RWPE2 (cell line): ENCODE measurements at regions not wholly inside any gene's neighbourhood (a gene's known extent, or its start where the extent isn't known, plus 50 kb on each side); places are given as distances from the start of the nearest gene placed in this dataset.
"Not testable (repeated sequence)": the region's sequence is repeated elsewhere in the genome, so short reads cannot be mapped to it uniquely, and the experiment has no call there.

Experiments
- ATAC-seq: fragments of 200-7000 bp; cut with Tn5 transposase; 3 replicates; pipeline ENCODE4 v1.9.1; 2021; ENCODE audit warnings: low read depth
- DNase-seq: peaks from one replicate; pipeline ENCODE4 v3.0.0-alpha.2; 2020; ENCODE audit warnings: low spot score
- H3K27ac ChIP-seq: fragments of 450-650 bp; 2 replicates; pipeline ENCODE4 v1.5.1; 2017; ENCODE audit warnings: mild to moderate bottlenecking; ENCODE audit not compliant: poor library complexity, severe bottlenecking
- H3K27me3 ChIP-seq: fragments of 250-450 bp; sonication (Bioruptor Pico); 2 replicates; pipeline ENCODE4 v1.5.1; 2021; ENCODE audit warnings: mild to moderate bottlenecking, moderate library complexity; ENCODE audit not compliant: insufficient read depth, poor library complexity, severe bottlenecking
- H3K36me3 ChIP-seq: fragments of 250-450 bp; sonication (Bioruptor Pico); 2 replicates; pipeline ENCODE4 v1.5.1; 2020; ENCODE audit warnings: low read depth, mild to moderate bottlenecking, moderate library complexity
- H3K4me1 ChIP-seq: fragments of 250-450 bp; sonication (Bioruptor Pico); 2 replicates; pipeline ENCODE4 v1.5.1; 2021; ENCODE audit warnings: mild to moderate bottlenecking, moderate library complexity; ENCODE audit not compliant: insufficient read depth, poor library complexity, severe bottlenecking
- H3K4me3 ChIP-seq: fragments of 250-450 bp; sonication (Bioruptor Pico); 2 replicates; pipeline ENCODE4 v1.5.1; 2021; ENCODE audit warnings: mild to moderate bottlenecking, moderate library complexity; ENCODE audit not compliant: severe bottlenecking
- H3K9me3 ChIP-seq: fragments of 250-450 bp; sonication (Bioruptor Pico); 2 replicates; pipeline ENCODE4 v1.5.1; 2021; ENCODE audit warnings: mild to moderate bottlenecking, moderate library complexity; ENCODE audit not compliant: severe bottlenecking
- CTCF ChIP-seq: fragments of 450-650 bp; IDR thresholded peaks from one replicate; pipeline ENCODE4 v1.5.1; 2017; ENCODE audit warnings: mild to moderate bottlenecking, moderate library complexity; ENCODE audit not compliant: poor library complexity, severe bottlenecking

- H3K36me3 ChIP-seq: no peaks in the 10 kb centered on the region
- no peaks in the 10 kb centered on the region for H3K9me3 ChIP-seq
- DNase-seq (no peak), ATAC-seq (no peak)
- no peaks in the 10 kb centered on the region for H3K27me3 ChIP-seq
- H3K4me1 ChIP-seq: no peaks in the 10 kb centered on the region
- TF ChIP-seq CTCF: no peak
- no peak overlapping the region for H3K27ac ChIP-seq
- H3K4me3 ChIP-seq: no peak overlapping the region
Observed at GRCh38 chr6:55082021-55082420, 92.3 kb upstream of the HCRTR2 start.

GRCh38 chr6:55088011-55088410 lies 86.3 kb upstream of the HCRTR2 start:
- not testable (repeated sequence) for H3K36me3 ChIP-seq, H3K27me3 ChIP-seq, DNase-seq, H3K4me1 ChIP-seq, H3K9me3 ChIP-seq, H3K4me3 ChIP-seq, ATAC-seq, H3K27ac ChIP-seq

- DNase-seq (no peak), ATAC-seq (no peak)
- no peak for TF ChIP-seq CTCF
- Histone ChIP-seq H3K36me3 (no peaks in the 10 kb centered on the region), H3K4me3 (no peak overlapping the region), H3K27me3 (no peaks in the 10 kb centered on the region), H3K27ac (no peak overlapping the region), H3K9me3 (no peaks in the 10 kb centered on the region), H3K4me1 (no peaks in the 10 kb centered on the region)
Observed at GRCh38 chr6:55088902-55089301, 85.4 kb upstream of the HCRTR2 start.

- H3K4me1 ChIP-seq: no peaks in the 10 kb centered on the region
- no peaks in the 10 kb centered on the region for H3K9me3 ChIP-seq
- no peak for DNase-seq
- H3K27me3 ChIP-seq: no peaks in the 10 kb centered on the region
- no peak overlapping the region for H3K4me3 ChIP-seq
- H3K27ac ChIP-seq: no peak overlapping the region
- no peak for TF ChIP-seq CTCF
- H3K36me3 ChIP-seq: no peaks in the 10 kb centered on the region
- ATAC-seq: no peak
Observed at GRCh38 chr6:55089325-55089724, 85.0 kb upstream of the HCRTR2 start.

GRCh38 chr6:55100686-55101085 lies 73.6 kb upstream of the HCRTR2 start:
- H3K4me3 ChIP-seq: no peak overlapping the region
- ATAC-seq (no peak), DNase-seq (no peak)
- H3K4me1 ChIP-seq: no peaks in the 10 kb centered on the region
- H3K27ac ChIP-seq: no peak overlapping the region
- H3K9me3 ChIP-seq: no peaks in the 10 kb centered on the region
- no peaks in the 10 kb centered on the region for H3K36me3 ChIP-seq
- peaks cover 3% of the 10 kb centered on the region for H3K27me3 ChIP-seq
- TF ChIP-seq CTCF: no peak
